Calu3 (cell line): ENCODE measurements at regions not wholly inside any gene's neighbourhood (a gene's known extent, or its start where the extent isn't known, plus 50 kb on each side); places are given as distances from the start of the nearest gene placed in this dataset.

Source experiments
- BruUV-seq: library from RNA; stranded (reverse); fragments of 400-500 nt; replicated peaks from 2 replicates; lab custom pipeline; 2021; lab: Mats Ljungman, UMichigan
- CTCF ChIA-PET: fragments of 300-600 bp; sonication (Branson Sonifier 250); formaldehyde crosslinking; loops from one replicate; lab custom pipeline; 2022; ENCODE audit warnings: antibody characterized with exemption; lab: Charles Lee
- DNase-seq: peaks from one replicate; pipeline ENCODE4 v3.0.0; 2022
- H3K27ac Mint-ChIP-seq: one replicate; pipeline ENCODE4 v1.8.0; 2022; ENCODE audit warnings: mixed read lengths; ENCODE audit not compliant: unreplicated experiment
- H3K27me3 Mint-ChIP-seq: one replicate; pipeline ENCODE4 v1.8.0; 2022; ENCODE audit warnings: mixed read lengths; ENCODE audit not compliant: unreplicated experiment
- H3K36me3 Mint-ChIP-seq: one replicate; pipeline ENCODE4 v1.8.0; 2022; ENCODE audit warnings: mild to moderate bottlenecking, moderate library complexity, mixed read lengths; ENCODE audit not compliant: insufficient read depth, unreplicated experiment
- H3K4me1 Mint-ChIP-seq: one replicate; pipeline ENCODE4 v1.8.0; 2022; ENCODE audit warnings: mild to moderate bottlenecking, low read depth, mixed read lengths; ENCODE audit not compliant: unreplicated experiment
- H3K4me3 Mint-ChIP-seq: one replicate; pipeline ENCODE4 v1.8.0; 2022; ENCODE audit warnings: mild to moderate bottlenecking, low read depth, moderate library complexity, mixed read lengths; ENCODE audit not compliant: unreplicated experiment
- H3K9me3 Mint-ChIP-seq: one replicate; pipeline ENCODE4 v1.8.0; 2022; ENCODE audit warnings: low read depth, mixed read lengths; ENCODE audit not compliant: unreplicated experiment
- intact Hi-C: fragments of 100-400 bp; cut with micrococcal nuclease; formaldehyde crosslinking; loops from one replicate; pipeline ENCODE4 v1.10.0; 2022; ENCODE audit not compliant: unreplicated experiment
- TF ChIP-seq, protein P1 (sequence below): fragments of 200-600 bp; IDR thresholded peaks from one replicate; pipeline ENCODE4 v1.8.0; 2022; ENCODE audit warnings: antibody characterized with exemption; ENCODE audit not compliant: unreplicated experiment

DNA sequence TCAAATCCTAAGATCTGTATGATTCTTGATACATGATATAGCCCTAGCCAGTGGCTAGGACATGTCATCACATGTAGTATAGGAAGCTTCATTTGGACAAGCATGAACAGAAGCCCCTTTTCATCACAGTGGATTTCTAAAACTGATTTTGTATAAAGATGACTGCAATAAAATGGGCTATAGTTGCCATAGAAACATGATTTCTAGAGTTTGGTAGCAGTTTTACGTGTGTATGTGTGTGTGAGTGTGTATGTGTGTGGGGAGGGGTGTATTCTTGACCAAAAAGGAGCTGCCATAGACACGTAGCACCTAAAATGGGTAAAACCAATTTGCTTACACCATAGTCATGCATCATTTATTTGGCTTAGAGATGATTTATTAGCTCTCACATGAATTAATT, 200.5 kb upstream of the CNR1 start:
- H3K36me3 Mint-ChIP-seq: no peaks in the 10 kb centered on the region
- H3K27me3 Mint-ChIP-seq: peaks cover 15% of the 10 kb centered on the region
- DNase-seq: no peak
- peaks cover 9% of the 10 kb centered on the region for H3K4me1 Mint-ChIP-seq
- intact Hi-C loops: no loop called here
- TF ChIP-seq, protein P1, sequence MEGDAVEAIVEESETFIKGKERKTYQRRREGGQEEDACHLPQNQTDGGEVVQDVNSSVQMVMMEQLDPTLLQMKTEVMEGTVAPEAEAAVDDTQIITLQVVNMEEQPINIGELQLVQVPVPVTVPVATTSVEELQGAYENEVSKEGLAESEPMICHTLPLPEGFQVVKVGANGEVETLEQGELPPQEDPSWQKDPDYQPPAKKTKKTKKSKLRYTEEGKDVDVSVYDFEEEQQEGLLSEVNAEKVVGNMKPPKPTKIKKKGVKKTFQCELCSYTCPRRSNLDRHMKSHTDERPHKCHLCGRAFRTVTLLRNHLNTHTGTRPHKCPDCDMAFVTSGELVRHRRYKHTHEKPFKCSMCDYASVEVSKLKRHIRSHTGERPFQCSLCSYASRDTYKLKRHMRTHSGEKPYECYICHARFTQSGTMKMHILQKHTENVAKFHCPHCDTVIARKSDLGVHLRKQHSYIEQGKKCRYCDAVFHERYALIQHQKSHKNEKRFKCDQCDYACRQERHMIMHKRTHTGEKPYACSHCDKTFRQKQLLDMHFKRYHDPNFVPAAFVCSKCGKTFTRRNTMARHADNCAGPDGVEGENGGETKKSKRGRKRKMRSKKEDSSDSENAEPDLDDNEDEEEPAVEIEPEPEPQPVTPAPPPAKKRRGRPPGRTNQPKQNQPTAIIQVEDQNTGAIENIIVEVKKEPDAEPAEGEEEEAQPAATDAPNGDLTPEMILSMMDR: no peak
- H3K9me3 Mint-ChIP-seq: peaks cover 7% of the 10 kb centered on the region
- no peak overlapping the region for H3K27ac Mint-ChIP-seq
- no peak overlapping the region for H3K4me3 Mint-ChIP-seq
- no TSS peak for BruUV-seq
- CTCF ChIA-PET: interaction anchor here (0.8 kb wide), 1 partner anchor 565 kb away, joined by 3 read pairs; no protein-coding TSS in a partner anchor

DNA sequence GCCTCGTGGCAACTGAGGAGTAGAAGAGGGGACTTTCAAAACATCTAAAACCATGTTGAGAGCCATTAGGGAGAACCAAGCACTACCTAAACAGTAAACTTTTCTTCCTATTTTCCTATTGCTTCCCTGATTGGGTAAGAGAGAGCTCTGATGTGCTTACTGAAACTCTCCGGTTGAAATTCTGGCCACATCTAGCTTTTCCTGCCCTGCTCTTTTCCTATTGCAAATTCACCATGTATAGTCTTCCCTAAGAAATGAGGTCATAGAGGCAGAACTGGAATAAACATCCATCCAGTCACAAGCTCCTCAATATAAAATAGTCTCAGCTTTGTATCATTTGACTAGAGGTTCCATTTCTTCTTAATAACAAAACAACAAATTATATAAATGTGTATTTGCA, 199.5 kb upstream of the CNR1 start:
- Mint-ChIP-seq H3K36me3 (no peaks in the 10 kb centered on the region), H3K4me3 (no peak overlapping the region), H3K9me3 (peaks cover 7% of the 10 kb centered on the region), H3K4me1 (peaks cover 14% of the 10 kb centered on the region), H3K27me3 (peaks cover 8% of the 10 kb centered on the region), H3K27ac (no peak overlapping the region)
- no peak for DNase-seq
- TF ChIP-seq, protein P1: no peak
- intact Hi-C loops: no loop called here
- BruUV-seq: no TSS peak
- CTCF ChIA-PET: no interaction called here

DNA sequence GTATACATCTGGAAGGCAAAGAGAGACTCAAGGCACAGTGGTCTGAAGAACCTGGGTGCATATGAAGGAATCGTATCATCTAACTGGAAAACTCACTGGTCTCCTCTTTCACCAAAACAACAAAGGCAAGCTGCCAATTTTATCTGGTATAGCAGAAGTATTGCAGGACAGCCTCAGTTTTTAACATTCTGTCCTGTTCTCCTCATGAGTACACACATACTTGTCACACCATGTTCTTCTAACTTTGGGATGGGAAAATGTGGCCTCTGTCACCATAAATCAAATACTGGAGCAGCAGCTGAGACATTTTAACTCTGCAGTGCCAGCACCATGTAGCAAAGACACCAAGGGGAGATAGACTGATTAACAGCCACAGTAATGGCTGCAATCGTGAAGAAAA, 199.1 kb upstream of the CNR1 start:
- DNase-seq: no peak
- no TSS peak for BruUV-seq
- Mint-ChIP-seq H3K4me3 (no peak overlapping the region), H3K4me1 (peaks cover 18% of the 10 kb centered on the region), H3K36me3 (no peaks in the 10 kb centered on the region), H3K9me3 (peaks cover 7% of the 10 kb centered on the region), H3K27ac (no peak overlapping the region), H3K27me3 (peaks cover 8% of the 10 kb centered on the region)
- CTCF ChIA-PET: no interaction called here
- TF ChIP-seq, protein P1: no peak
- intact Hi-C loops: no loop called here

- TF ChIP-seq, protein P1: no peak
- BruUV-seq: no TSS peak
- Mint-ChIP-seq H3K4me3 (no peak overlapping the region), H3K9me3 (no peaks in the 10 kb centered on the region), H3K27ac (no peak overlapping the region), H3K4me1 (peaks cover 19% of the 10 kb centered on the region), H3K36me3 (no peaks in the 10 kb centered on the region), H3K27me3 (no peaks in the 10 kb centered on the region)
- DNase-seq: no peak
- intact Hi-C loops: no loop called here
- CTCF ChIA-PET: no interaction called here
Measured at GRCh38 chr6:88361754-88362153, 195.6 kb upstream of the CNR1 start.
